Gastrocnemius medialis (tissue), 4 donors: ENCODE measurements at regions not wholly inside any gene's neighbourhood (a gene's known extent, or its start where the extent isn't known, plus 50 kb on each side); places are given as distances from the start of the nearest gene placed in this dataset.

ENCODE experiments used
- POLR2A ChIP-seq, 2 donors: fragments of 450-650 bp; IDR thresholded peaks; one replicate each; pipeline ENCODE4 v1.6.1; 2017; ENCODE audit warnings: antibody characterized with exemption in 2 of 2, mild to moderate bottlenecking in 2 of 2, moderate library complexity in 2 of 2
- TF ChIP-seq, protein P1 (sequence below), 5 experiments: fragments of 450-650 bp in 3 of 5; fragments of 200-600 bp in 2 of 5; sonication (generic) in 2 of 5; IDR thresholded peaks in 4 of 5; conservative IDR thresholded peaks in 1 of 5; 1 replicate in 4 of 5; 2 replicates in 1 of 5; pipeline ENCODE4 v1.5.1; 2016 to 2019; ENCODE audit warnings: antibody characterized with exemption in 5 of 5, mild to moderate bottlenecking in 3 of 5, moderate library complexity in 3 of 5

- TF ChIP-seq, protein P1, sequence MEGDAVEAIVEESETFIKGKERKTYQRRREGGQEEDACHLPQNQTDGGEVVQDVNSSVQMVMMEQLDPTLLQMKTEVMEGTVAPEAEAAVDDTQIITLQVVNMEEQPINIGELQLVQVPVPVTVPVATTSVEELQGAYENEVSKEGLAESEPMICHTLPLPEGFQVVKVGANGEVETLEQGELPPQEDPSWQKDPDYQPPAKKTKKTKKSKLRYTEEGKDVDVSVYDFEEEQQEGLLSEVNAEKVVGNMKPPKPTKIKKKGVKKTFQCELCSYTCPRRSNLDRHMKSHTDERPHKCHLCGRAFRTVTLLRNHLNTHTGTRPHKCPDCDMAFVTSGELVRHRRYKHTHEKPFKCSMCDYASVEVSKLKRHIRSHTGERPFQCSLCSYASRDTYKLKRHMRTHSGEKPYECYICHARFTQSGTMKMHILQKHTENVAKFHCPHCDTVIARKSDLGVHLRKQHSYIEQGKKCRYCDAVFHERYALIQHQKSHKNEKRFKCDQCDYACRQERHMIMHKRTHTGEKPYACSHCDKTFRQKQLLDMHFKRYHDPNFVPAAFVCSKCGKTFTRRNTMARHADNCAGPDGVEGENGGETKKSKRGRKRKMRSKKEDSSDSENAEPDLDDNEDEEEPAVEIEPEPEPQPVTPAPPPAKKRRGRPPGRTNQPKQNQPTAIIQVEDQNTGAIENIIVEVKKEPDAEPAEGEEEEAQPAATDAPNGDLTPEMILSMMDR (IDR thresholded peaks at IDR 0.05 in 4 of 5, conservative IDR thresholded peaks at IDR 0.05 in 1 of 5): no peak
- TF ChIP-seq POLR2A (IDR thresholded peaks at IDR 0.05): no peak
These were observed 312.9 kb downstream of the GLUD2 start for GRCh38 chrX:121360280-121360679.
